Adipocyte (in vitro differentiated cells): ENCODE measurements at regions not wholly inside any gene's neighbourhood (a gene's known extent, or its start where the extent isn't known, plus 50 kb on each side); places are given as distances from the start of the nearest gene placed in this dataset.
"Not testable (repeated sequence)": the region's sequence is repeated elsewhere in the genome, so short reads cannot be mapped to it uniquely, and the experiment has no call there.

Experiments
- DNase-seq: peaks from one replicate; pipeline ENCODE4 v3.0.0-alpha.2; 2015; ENCODE audit warnings: low read depth
- H3K27me3 ChIP-seq: replicated peaks from 2 replicates; pipeline ENCODE4 v1.7.0; 2013; ENCODE audit warnings: mild to moderate bottlenecking, low read length, moderate library complexity; ENCODE audit not compliant: control insufficient read depth, insufficient read depth
- H3K36me3 ChIP-seq: 2 replicates; pipeline ENCODE4 v1.7.0; 2013; ENCODE audit warnings: low read length, mild to moderate bottlenecking, moderate library complexity; ENCODE audit not compliant: control insufficient read depth, insufficient read depth, severe bottlenecking
- H3K4me1 ChIP-seq: 2 replicates; pipeline ENCODE4 v1.7.0; 2013; ENCODE audit warnings: mild to moderate bottlenecking, low read length, moderate library complexity; ENCODE audit not compliant: control insufficient read depth, insufficient read depth
- H3K4me3 ChIP-seq: 2 replicates; pipeline ENCODE4 v1.7.0; 2013; ENCODE audit warnings: mild to moderate bottlenecking, low read length, moderate library complexity
- H3K9ac ChIP-seq: 2 replicates; pipeline ENCODE4 v1.7.0; 2013; ENCODE audit warnings: mild to moderate bottlenecking, low read length, moderate library complexity
- H3K9me3 ChIP-seq: 2 replicates; pipeline ENCODE4 v1.7.0; 2013; ENCODE audit warnings: mild to moderate bottlenecking, low read length, moderate library complexity; ENCODE audit not compliant: control insufficient read depth

DNA sequence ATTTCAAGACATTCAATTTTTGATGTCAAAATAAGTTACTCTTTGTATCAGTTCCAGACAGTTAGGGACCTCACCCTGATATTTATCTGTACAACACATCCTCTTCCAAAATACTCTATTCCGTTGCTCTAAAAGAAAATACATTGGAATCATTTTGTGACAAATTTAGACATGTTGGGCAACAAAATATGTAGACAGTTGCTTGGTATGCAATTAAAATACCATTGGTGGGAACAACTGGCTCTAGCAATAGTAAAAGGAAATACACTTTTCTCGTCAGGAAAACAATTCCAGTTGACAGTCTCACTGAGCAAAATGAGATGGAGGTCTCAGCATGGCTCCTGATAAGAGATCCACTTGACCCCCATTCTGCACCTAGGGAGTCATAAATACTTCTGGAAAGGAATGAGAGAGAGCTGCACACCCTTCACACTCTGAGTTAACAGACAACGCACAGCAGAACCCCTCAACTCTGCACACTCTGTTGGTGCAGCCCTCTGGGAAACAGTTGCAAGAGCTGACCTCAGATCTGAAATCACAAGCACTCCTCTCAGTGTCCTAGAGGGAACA lies 171.3 kb upstream of the NT5E start:
- Histone ChIP-seq H3K36me3 (no peaks in the 10 kb centered on the region), H3K4me3 (no peak overlapping the region), H3K27me3 (no peaks in the 10 kb centered on the region), H3K9ac (no peak overlapping the region), H3K9me3 (no peaks in the 10 kb centered on the region), H3K4me1 (peaks cover 14% of the 10 kb centered on the region)
- no peak for DNase-seq

GRCh38 chr6:85276026-85276425 lies 173.9 kb upstream of the NT5E start:
- H3K4me3 ChIP-seq = not testable (repeated sequence)

DNA sequence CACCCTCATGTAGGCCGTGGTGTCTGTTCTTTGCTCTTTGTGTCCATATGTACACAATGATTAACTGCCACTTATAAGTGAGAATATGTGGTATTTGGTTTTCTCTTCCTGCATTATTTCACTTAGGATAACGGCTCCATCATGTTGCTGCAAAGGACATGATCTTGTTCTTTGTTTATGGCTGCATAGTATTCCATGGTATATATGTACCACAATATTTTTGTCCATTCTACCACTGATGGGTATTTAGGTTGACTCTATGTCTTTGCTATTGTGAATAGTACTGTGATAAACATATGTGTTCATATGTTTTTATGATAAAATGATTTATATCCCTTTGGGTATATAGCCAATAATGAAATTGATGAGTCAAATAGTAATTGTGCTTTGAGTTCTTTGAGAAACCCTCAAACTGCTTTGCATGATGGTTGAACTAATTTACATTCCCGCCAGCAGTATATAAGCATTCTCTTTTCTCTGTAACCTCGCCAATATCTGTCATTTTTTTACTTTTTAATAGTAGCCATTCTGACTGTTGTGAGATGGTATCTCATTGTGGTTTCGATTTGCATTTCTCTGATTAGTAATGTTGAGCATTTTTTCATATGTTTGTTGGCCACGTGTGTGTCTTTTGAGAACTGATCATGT lies 174.4 kb upstream of the NT5E start:
- Histone ChIP-seq H3K4me3 (no peak overlapping the region), H3K27me3 (no peaks in the 10 kb centered on the region), H3K36me3 (no peaks in the 10 kb centered on the region), H3K9ac (no peak overlapping the region), H3K4me1 (peaks cover 14% of the 10 kb centered on the region), H3K9me3 (no peaks in the 10 kb centered on the region)
- no peak for DNase-seq

More at GRCh38 chr6:85276026-85276425, 173.9 kb upstream of the NT5E start:
- H3K36me3 ChIP-seq, DNase-seq, H3K9me3 ChIP-seq, H3K9ac ChIP-seq, H3K27me3 ChIP-seq: not testable (repeated sequence)
- peaks cover 14% of the 10 kb centered on the region for H3K4me1 ChIP-seq

DNA sequence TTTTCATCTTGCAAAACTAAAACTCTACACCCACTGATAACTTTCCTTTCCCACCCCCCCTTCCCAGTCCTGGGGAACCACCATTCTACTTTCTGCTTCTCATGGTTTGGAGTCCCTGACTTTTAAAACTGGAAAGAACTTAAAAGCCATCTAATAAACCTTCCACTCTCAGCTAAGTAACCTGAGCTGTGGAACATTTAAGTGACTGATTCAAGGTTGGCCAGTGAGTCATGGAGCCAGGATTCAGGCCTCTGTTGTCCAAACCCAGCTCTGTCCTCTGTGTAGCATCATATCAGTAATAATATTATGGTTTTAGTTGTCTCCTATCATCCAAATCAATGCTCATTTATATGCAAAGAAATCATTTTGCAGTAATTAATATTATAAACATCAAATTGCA lies 176.0 kb upstream of the NT5E start:
- no peaks in the 10 kb centered on the region for H3K9me3 ChIP-seq
- no peak overlapping the region for H3K4me3 ChIP-seq
- H3K9ac ChIP-seq = no peak overlapping the region
- no peak for DNase-seq
- peaks cover 12% of the 10 kb centered on the region for H3K4me1 ChIP-seq
- no peaks in the 10 kb centered on the region for H3K27me3 ChIP-seq
- no peaks in the 10 kb centered on the region for H3K36me3 ChIP-seq

DNA sequence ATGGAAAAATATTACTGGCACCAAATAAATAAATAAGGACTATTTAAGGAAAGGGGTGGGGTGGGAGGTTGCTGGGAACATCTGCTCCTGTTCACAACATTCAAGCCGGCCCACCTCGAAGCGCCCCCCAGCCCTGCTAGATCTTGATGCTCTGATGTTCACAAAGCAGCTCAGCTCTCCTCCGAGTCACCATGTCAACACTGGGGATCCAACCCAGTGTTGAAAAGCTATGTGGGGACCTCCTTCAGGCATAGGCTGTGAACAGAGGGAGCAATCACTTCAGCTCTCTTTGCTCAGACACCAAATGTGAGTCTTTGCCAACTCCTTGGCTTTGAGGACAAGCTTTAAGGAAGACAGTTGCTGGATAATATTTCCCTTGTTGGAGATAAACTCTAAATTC lies 176.8 kb upstream of the NT5E start:
- no peaks in the 10 kb centered on the region for H3K27me3 ChIP-seq
- no peaks in the 10 kb centered on the region for H3K36me3 ChIP-seq
- no peak overlapping the region for H3K4me3 ChIP-seq
- H3K9ac ChIP-seq = no peak overlapping the region
- no peak for DNase-seq
- peaks cover 4% of the 10 kb centered on the region for H3K4me1 ChIP-seq
- no peaks in the 10 kb centered on the region for H3K9me3 ChIP-seq

DNA sequence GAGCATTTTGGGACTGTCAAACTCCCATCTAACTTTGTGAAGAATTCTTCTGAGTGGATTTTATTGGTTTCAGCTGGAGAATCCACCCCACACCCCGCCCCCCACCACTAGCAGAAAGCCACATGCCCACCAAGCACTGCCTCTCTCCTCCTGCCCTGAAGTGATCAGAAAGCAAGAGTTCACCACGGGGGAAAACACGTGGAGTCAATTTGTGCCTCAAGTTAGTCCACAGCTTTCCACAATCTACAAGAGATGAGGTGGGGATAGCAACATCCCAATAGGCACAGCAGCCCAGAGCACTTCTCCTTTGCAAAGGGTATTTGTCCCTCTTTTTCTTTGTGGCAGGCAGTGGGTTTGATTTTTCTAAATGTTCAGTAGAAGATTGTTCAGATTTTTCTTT lies 177.3 kb upstream of the NT5E start:
- DNase-seq = no peak
- no peaks in the 10 kb centered on the region for H3K27me3 ChIP-seq
- no peaks in the 10 kb centered on the region for H3K9me3 ChIP-seq
- no peaks in the 10 kb centered on the region for H3K4me1 ChIP-seq
- no peaks in the 10 kb centered on the region for H3K36me3 ChIP-seq
- no peak overlapping the region for H3K9ac ChIP-seq
- H3K4me3 ChIP-seq = no peak overlapping the region

- Histone ChIP-seq H3K27me3 (no peaks in the 10 kb centered on the region), H3K9me3 (no peaks in the 10 kb centered on the region)
- DNase-seq = no peak
Measured at GRCh38 chr6:85262621-85263020, 187.3 kb upstream of the NT5E start.

DNA sequence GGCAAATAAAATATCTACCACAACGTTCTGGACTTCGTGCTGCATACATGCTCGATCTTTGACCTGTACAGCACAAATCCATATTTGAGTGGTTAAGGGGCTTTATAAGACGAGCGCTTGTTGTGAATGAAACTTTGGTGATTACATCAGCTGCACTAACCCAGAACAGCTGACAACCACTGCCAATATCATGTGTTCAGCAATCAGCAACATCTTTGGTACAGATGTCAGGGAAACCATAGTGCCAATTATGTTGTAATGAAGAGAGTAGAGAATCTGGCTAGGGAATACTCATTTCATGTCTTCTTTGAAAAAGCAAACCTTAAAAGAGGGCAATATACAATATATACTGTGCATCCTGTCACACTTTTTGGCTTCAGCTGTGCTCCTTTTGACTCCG lies 188.6 kb upstream of the NT5E start:
- Histone ChIP-seq H3K36me3 (no peaks in the 10 kb centered on the region), H3K9ac (no peak overlapping the region), H3K4me1 (peaks cover 12% of the 10 kb centered on the region), H3K9me3 (no peaks in the 10 kb centered on the region), H3K4me3 (peak overlapping the region; percentile 36), H3K27me3 (no peaks in the 10 kb centered on the region)
- DNase-seq = peak; percentile 8

More at GRCh38 chr6:85262621-85263020, 187.3 kb upstream of the NT5E start:
- no peak overlapping the region for H3K9ac ChIP-seq
- no peak overlapping the region for H3K4me3 ChIP-seq
- peaks cover 12% of the 10 kb centered on the region for H3K4me1 ChIP-seq
- H3K36me3 ChIP-seq = no peaks in the 10 kb centered on the region

- no peaks in the 10 kb centered on the region for H3K9me3 ChIP-seq
- H3K27me3 ChIP-seq = no peaks in the 10 kb centered on the region
- H3K9ac ChIP-seq = no peak overlapping the region
- DNase-seq = no peak
- no peak overlapping the region for H3K4me3 ChIP-seq
- H3K4me1 ChIP-seq = peaks cover 8% of the 10 kb centered on the region
- H3K36me3 ChIP-seq = no peaks in the 10 kb centered on the region
Measured at GRCh38 chr6:85255661-85256060, 194.2 kb upstream of the NT5E start.

DNA sequence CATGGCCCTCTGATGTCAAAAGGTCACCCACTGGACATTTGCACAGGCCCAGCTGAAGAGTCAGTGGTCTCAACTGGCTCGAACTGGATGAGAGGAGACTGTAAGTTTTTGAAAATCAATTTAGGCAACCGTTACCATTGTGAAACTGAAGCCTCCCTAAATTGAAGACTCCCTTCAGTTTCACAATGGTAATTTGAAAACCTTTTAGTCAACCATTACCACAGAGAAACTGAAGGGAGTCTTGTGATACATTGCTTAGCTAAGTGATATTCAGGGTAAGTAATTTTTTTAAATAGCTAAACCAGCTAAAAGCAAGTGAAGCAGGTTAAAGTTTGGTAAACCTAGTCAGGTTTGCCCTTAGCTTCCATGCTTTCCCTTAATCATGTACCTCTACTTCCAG lies 197.3 kb upstream of the NT5E start:
- H3K4me1 ChIP-seq = peaks cover 12% of the 10 kb centered on the region
- no peak overlapping the region for H3K4me3 ChIP-seq
- no peak for DNase-seq
- H3K9me3 ChIP-seq = peaks cover 3% of the 10 kb centered on the region
- no peak overlapping the region for H3K9ac ChIP-seq
- no peaks in the 10 kb centered on the region for H3K36me3 ChIP-seq
- H3K27me3 ChIP-seq = no peaks in the 10 kb centered on the region

GRCh38 chr6:85252085-85252484 lies 197.8 kb upstream of the NT5E start:
- DNase-seq = no peak
- Histone ChIP-seq H3K4me1 (peaks cover 12% of the 10 kb centered on the region), H3K9me3 (peaks cover 3% of the 10 kb centered on the region), H3K9ac (no peak overlapping the region), H3K36me3 (no peaks in the 10 kb centered on the region), H3K4me3 (no peak overlapping the region), H3K27me3 (no peaks in the 10 kb centered on the region)

DNA sequence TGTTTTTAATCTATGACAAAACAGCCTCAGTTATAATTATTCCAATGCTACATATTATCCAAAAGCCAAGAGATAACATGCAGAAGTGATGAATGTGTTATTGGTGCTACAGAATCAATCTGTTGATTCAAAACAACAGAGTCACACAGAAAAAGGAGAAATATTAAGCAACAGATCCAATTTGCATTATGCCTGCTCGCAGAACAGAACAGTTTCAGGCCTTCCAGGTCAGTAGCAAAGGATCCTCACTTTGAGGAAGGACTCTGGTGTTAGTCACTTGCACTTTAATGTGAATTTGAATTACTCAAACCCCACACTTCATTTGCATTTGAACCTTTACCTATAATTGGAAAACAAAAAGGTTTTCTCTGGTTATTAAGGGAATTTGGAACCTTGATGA lies 198.6 kb upstream of the NT5E start:
- H3K9me3 ChIP-seq = peaks cover 3% of the 10 kb centered on the region
- peak overlapping the region; percentile 16 for H3K9ac ChIP-seq
- H3K27me3 ChIP-seq = no peaks in the 10 kb centered on the region
- H3K4me1 ChIP-seq = peaks cover 12% of the 10 kb centered on the region
- H3K36me3 ChIP-seq = no peaks in the 10 kb centered on the region
- DNase-seq = no peak
- no peak overlapping the region for H3K4me3 ChIP-seq
